ENCODE measurements at regions not wholly inside any gene's neighbourhood (a gene's known extent, or its start where the extent isn't known, plus 50 kb on each side); places are given as distances from the start of the nearest gene placed in this dataset.
A peak's percentile ranks its signal among the peaks of the same experiment; 100 is the strongest.

- Histone ChIP-seq H3K9me1 (ENCODE audit: control insufficient read depth, insufficient read depth, low read length) (no peaks in the 10 kb centered on the region), H3K36me3 (ENCODE audit: control insufficient read depth, insufficient read depth, low read length) (no peaks in the 10 kb centered on the region), H3K27ac (ENCODE audit: extremely low read depth, low read depth, low read length) (no peak overlapping the region), H3K27me3 (ENCODE audit: control insufficient read depth in 2 of 2, insufficient read depth in 2 of 2, low read length in 2 of 2) (no peaks in the 10 kb centered on the region; a peak in 1 of 5 replicates), H3K4me1 (replicated peaks in 1 of 2; ENCODE audit: control insufficient read depth in 2 of 2, insufficient read depth in 2 of 2, low read length in 2 of 2) (no peaks in the 10 kb centered on the region), H3K9me3 (replicated peaks; ENCODE audit: control insufficient read depth, insufficient read depth, low read depth, low read length) (no peaks in the 10 kb centered on the region), H4K20me1 (replicated peaks; ENCODE audit: control insufficient read depth, insufficient read depth, low read length) (no peaks in the 10 kb centered on the region), H2AFZ (ENCODE audit: low read depth, low read length) (no peak overlapping the region), H3K79me2 (ENCODE audit: control insufficient read depth, insufficient read depth, low read length) (no peaks in the 10 kb centered on the region), H3K4me3 (no peak overlapping the region), H3K9ac (ENCODE audit: insufficient read depth in 1 of 2, low read depth in 2 of 2, low read length in 2 of 2) (no peak overlapping the region), H3K4me2 (ENCODE audit: insufficient read depth, low read length) (no peak overlapping the region)
- no peak for ATAC-seq
- WGBS (ENCODE audit: insufficient coverage, low coverage, missing lambda C conversion rate): 0% methylated on average over 1 of the region's 1 CpG
- ChIA-PET CTCF (ENCODE audit: low intra/inter-chr PET ratio) (interaction anchor here (0.5 kb wide), 1 partner anchor 567 kb away, joined by 3 read pairs; no protein-coding TSS in a partner anchor), POLR2A (interaction anchor here (1.4 to 1.7 kb wide), 2 partner anchors 10 to 241 kb away, joined by 4 to 5 read pairs; no protein-coding TSS in a partner anchor)
- no peak for FAIRE-seq
- DNase-seq (ENCODE audit: extremely low read depth in 1 of 4, low spot score in 3 of 4): no peak
- intact Hi-C loops (cut with micrococcal nuclease): no loop called here
- TF ChIP-seq CBX8 (IDR thresholded peaks at IDR 0.05; ENCODE audit: borderline replicate concordance, extremely low read depth, low read depth, low read length, poor library complexity, severe bottlenecking) (peak; percentile 82), NFATC3 (IDR thresholded peaks at IDR 0.05) (no peak), ETS1 (conservative IDR thresholded peaks at IDR 0.05; ENCODE audit: control insufficient read depth, low read depth, low read length) (no peak)
- in situ Hi-C loops (cut with MboI): no loop called here
- BruUV-seq (replicated peaks): no TSS peak
These were observed 178.9 kb upstream of the THRB start for GRCh38 chr3:24673596-24673995.

GRCh38 chr3:24674261-24674660 lies 179.6 kb upstream of the THRB start:
- Histone ChIP-seq H4K20me1 (replicated peaks; ENCODE audit: control insufficient read depth, insufficient read depth, low read length) (no peaks in the 10 kb centered on the region), H3K27ac (ENCODE audit: extremely low read depth, low read depth, low read length) (no peak overlapping the region), H2AFZ (ENCODE audit: low read depth, low read length) (no peak overlapping the region), H3K27me3 (ENCODE audit: control insufficient read depth in 2 of 2, insufficient read depth in 2 of 2, low read length in 2 of 2) (no peaks in the 10 kb centered on the region; a peak in 1 of 5 replicates), H3K4me2 (ENCODE audit: insufficient read depth, low read length) (no peak overlapping the region), H3K9me3 (replicated peaks; ENCODE audit: control insufficient read depth, insufficient read depth, low read depth, low read length) (no peaks in the 10 kb centered on the region), H3K9ac (ENCODE audit: insufficient read depth in 1 of 2, low read depth in 2 of 2, low read length in 2 of 2) (no peak overlapping the region), H3K79me2 (ENCODE audit: control insufficient read depth, insufficient read depth, low read length) (no peaks in the 10 kb centered on the region), H3K9me1 (ENCODE audit: control insufficient read depth, insufficient read depth, low read length) (no peaks in the 10 kb centered on the region), H3K36me3 (ENCODE audit: control insufficient read depth, insufficient read depth, low read length) (no peaks in the 10 kb centered on the region), H3K4me1 (replicated peaks in 1 of 2; ENCODE audit: control insufficient read depth in 2 of 2, insufficient read depth in 2 of 2, low read length in 2 of 2) (no peaks in the 10 kb centered on the region), H3K4me3 (no peak overlapping the region)
- FAIRE-seq: no peak
- DNase-seq (ENCODE audit: extremely low read depth in 1 of 4, low spot score in 3 of 4): no peak
- 9% methylated on average over 2 of the region's 2 CpGs for WGBS (ENCODE audit: insufficient coverage, low coverage, missing lambda C conversion rate)
- in situ Hi-C loops (cut with MboI): no loop called here
- CTCF ChIA-PET (ENCODE audit: low intra/inter-chr PET ratio): no interaction called here
- TF ChIP-seq CEBPB (tag; IDR thresholded peaks at IDR 0.05): peak; percentile 87
- no peak for TF ChIP-seq E2F4 (CRISPR knock-in tag; IDR thresholded peaks at IDR 0.05; ENCODE audit: low read depth)
- no peak; the same call in 1 of the 2 replicates for TF ChIP-seq CEBPG (CRISPR knock-in tag; IDR thresholded peaks at IDR 0.05)
- TF ChIP-seq CEBPG (tag; conservative IDR thresholded peaks at IDR 0.05 in 1 of 2, IDR thresholded peaks at IDR 0.05 in 1 of 2): peak; percentile 64 to 71; a peak in 3 of 4 replicates
- intact Hi-C loops (cut with micrococcal nuclease): no loop called here
- no TSS peak for BruUV-seq (replicated peaks)
- no peak for ATAC-seq
- POLR2A ChIA-PET: interaction anchor here (0.6 to 1.7 kb wide), 4 partner anchors 11 to 241 kb away, joined by 3 to 6 read pairs (median 4); no protein-coding TSS in a partner anchor

Measured in K562 (cell line).